ENCODE measurements at regions not wholly inside any gene's neighbourhood (a gene's known extent, or its start where the extent isn't known, plus 50 kb on each side); places are given as distances from the start of the nearest gene placed in this dataset.

DNA sequence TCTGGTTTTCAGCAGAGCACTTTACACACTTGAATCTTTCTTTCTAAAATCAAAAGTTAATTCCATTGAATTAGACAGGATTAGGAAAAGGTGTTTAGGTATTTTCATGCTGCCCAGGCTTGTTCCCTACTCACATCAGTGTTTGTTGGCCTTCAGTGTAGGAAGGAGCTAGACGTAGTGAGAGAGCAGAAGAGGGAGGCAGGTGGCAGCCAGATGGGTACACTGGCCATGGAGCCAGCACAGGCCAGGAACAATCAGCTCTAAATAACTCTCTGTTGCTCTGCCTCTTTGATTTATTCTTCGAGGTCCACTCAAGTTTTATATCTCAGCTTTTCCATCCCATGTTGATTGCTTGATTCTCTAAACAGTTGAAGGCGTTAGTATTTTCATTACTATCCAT, 529.6 kb downstream of the PSAT1 start:
- Histone ChIP-seq H3K9me3 (ENCODE audit: insufficient read depth in 2 of 2, low read depth in 1 of 2, low read length in 1 of 2) (no peaks in the 10 kb centered on the region), H3K23ac (ENCODE audit: insufficient read length) (no peak overlapping the region), H3K79me1 (ENCODE audit: low read depth, low read length) (no peaks in the 10 kb centered on the region), H3K56ac (replicated peaks; ENCODE audit: insufficient read length, low read depth, low read length) (no peak overlapping the region), H2BK120ac (replicated peaks; ENCODE audit: low read depth, low read length) (no peak overlapping the region), H4K20me1 (replicated peaks in 1 of 2; ENCODE audit: control insufficient read depth in 1 of 2, insufficient read depth in 2 of 2, low read length in 2 of 2) (no peaks in the 10 kb centered on the region), H3K79me2 (ENCODE audit: control insufficient read depth in 1 of 2, insufficient read depth in 2 of 2, low read length in 2 of 2) (no peaks in the 10 kb centered on the region), H2BK5ac (ENCODE audit: low read depth, low read length) (no peak overlapping the region), H3K23me2 (ENCODE audit: low read depth, low read length) (no peaks in the 10 kb centered on the region), H4K8ac (ENCODE audit: extremely low read depth, insufficient read depth, low read length) (no peak overlapping the region), H2BK20ac (ENCODE audit: low read length) (no peak overlapping the region), H3K36me3 (ENCODE audit: control insufficient read depth in 2 of 4, insufficient read depth in 4 of 4, low read length in 3 of 4) (no peaks in the 10 kb centered on the region; a peak in 1 of 8 replicates), H2AFZ (ENCODE audit: low read length) (no peak overlapping the region), H2AK5ac (ENCODE audit: low read depth, low read length) (no peak overlapping the region), H3K27ac (ENCODE audit: low read depth, low read length) (no peak overlapping the region), H3K4me3 (ENCODE audit: extremely low read depth in 1 of 4, insufficient read depth in 2 of 4, low read depth in 3 of 4, low read length in 4 of 4) (no peak overlapping the region), H4K91ac (replicated peaks; ENCODE audit: insufficient read length, low read length) (no peak overlapping the region), H3K9ac (replicated peaks in 1 of 4; ENCODE audit: extremely low read depth in 1 of 4, low read depth in 3 of 4, low read length in 3 of 4) (no peak overlapping the region), H3K14ac (ENCODE audit: insufficient read length) (no peak overlapping the region), H3K4me1 (replicated peaks in 1 of 4; ENCODE audit: control insufficient read depth in 3 of 4, insufficient read depth in 4 of 4, low read length in 3 of 4) (no peaks in the 10 kb centered on the region), H3K4me2 (ENCODE audit: insufficient read depth in 1 of 2, low read depth in 2 of 2, low read length in 2 of 2) (no peak overlapping the region), H2BK12ac (ENCODE audit: low read depth, low read length) (no peak overlapping the region), H4K5ac (ENCODE audit: insufficient read length, low read depth, low read length) (no peak overlapping the region), H3K27me3 (replicated peaks in 1 of 4; ENCODE audit: control insufficient read depth in 3 of 4, extremely low read depth in 1 of 4, insufficient read depth in 3 of 4, low read length in 3 of 4) (no peaks in the 10 kb centered on the region), H3K18ac (ENCODE audit: extremely low read depth, low read length) (no peak overlapping the region), H3K4ac (replicated peaks; ENCODE audit: insufficient read length, low read depth, low read length) (no peak overlapping the region), H2BK15ac (ENCODE audit: low read length) (no peak overlapping the region)
- FAIRE-seq: no peak
- POLR2A ChIA-PET (ENCODE audit: partially characterized antibody): no interaction called here
- WGBS, 2 experiments (ENCODE audit: extremely low coverage in 1 of 2, insufficient coverage in 1 of 2, insufficient read length in 1 of 2, insufficient replicate concordance in 2 of 2, low coverage in 1 of 2, low lambda C conversion rate in 2 of 2, missing lambda C conversion rate in 1 of 2): 83% methylated on average over 3 of the region's 3 CpGs; no CpG with 5 or more reads in 1 of the 2 experiments
- CTCF ChIA-PET (ENCODE audit: partially characterized antibody): interaction anchor here (0.6 to 1.3 kb wide), 4 partner anchors 41 to 388 kb away, joined by 3 to 4 read pairs (median 3); no protein-coding TSS in a partner anchor
- TF ChIP-seq EP300 (IDR thresholded peaks at IDR 0.05; ENCODE audit: borderline replicate concordance in 1 of 2, low read depth in 2 of 2, low read length in 2 of 2) (no peak), CTBP2 (IDR thresholded peaks at IDR 0.05; ENCODE audit: borderline replicate concordance, insufficient read depth, insufficient read length, low read length) (no peak), KDM1A (IDR thresholded peaks at IDR 0.05; ENCODE audit: borderline replicate concordance, low read length) (no peak), SIRT6 (IDR thresholded peaks at IDR 0.05; ENCODE audit: low read length) (no peak), SP4 (IDR thresholded peaks at IDR 0.05; ENCODE audit: low read length) (no peak), CHD2 (IDR thresholded peaks at IDR 0.05; ENCODE audit: low read length) (no peak), GTF2F1 (IDR thresholded peaks at IDR 0.05; ENCODE audit: borderline replicate concordance, low read depth, low read length) (no peak)
- no peak for DNase-seq (ENCODE audit: low read depth in 1 of 2, low spot score in 2 of 2)
